ENCODE measurements at regions not wholly inside any gene's neighbourhood (a gene's known extent, or its start where the extent isn't known, plus 50 kb on each side); places are given as distances from the start of the nearest gene placed in this dataset.
"Not testable (repeated sequence)": the region's sequence is repeated elsewhere in the genome, so short reads cannot be mapped to it uniquely, and the experiment has no call there.

DNA sequence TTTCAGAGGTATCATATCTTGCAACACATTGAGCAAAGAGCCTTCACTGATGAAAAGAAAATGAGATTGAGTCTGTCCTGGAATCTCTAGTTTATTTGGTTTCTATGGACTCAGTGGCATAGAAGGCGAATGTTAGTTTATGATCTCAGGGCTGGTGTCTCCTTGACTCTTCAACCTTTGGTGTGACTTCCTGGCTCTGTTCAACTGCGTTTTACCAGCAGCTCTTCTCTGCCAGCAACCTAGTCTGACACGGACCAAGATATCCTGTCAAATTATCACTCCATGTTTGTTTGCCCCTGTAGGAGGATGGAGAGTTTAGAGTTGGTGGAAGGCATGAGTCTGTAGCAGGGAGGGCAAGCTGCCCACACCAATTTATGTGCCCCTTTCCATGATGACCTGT, 82.9 kb upstream of the TBC1D5 start:
- DNase-seq, result no peak

DNA sequence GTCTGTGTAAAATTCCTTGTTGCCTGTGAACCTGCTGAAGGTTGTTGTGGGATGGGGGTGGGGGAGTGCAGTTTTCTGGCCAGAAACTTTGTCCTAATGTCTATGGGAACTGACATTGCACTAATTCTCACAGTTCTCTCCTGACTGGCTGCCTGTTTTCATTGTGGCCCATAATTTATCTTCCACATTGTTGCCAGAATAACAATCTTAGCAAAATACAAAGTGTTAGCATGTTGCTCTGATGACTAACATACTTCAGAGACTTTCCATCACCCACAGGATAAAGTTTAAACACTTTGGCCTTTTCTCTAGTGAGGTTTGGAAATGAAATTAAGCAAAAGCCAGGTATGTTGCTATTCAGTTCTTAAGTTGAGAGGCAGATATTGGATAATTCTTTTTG, 81.4 kb upstream of the TBC1D5 start:
- no peak for DNase-seq

DNA sequence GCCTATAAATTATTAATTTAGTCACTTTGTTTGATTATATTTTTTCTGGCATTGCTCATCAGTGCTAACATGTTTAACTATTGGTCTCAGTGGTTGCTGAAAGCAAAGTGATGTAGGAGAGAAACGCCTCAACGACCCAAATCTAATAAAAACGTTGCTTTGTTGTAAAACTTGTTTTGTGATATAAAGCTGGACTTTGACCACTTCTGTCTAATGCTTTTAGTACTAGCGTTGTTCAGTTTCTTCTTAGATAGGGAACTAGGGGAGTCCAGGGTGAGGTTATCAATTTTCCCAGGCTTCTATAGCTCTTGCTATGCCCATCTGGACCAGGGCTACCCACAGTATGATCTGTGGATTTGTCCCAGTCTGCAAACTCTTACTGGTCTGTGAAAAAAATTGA, 80.6 kb upstream of the TBC1D5 start:
- DNase-seq, result no peak

DNA sequence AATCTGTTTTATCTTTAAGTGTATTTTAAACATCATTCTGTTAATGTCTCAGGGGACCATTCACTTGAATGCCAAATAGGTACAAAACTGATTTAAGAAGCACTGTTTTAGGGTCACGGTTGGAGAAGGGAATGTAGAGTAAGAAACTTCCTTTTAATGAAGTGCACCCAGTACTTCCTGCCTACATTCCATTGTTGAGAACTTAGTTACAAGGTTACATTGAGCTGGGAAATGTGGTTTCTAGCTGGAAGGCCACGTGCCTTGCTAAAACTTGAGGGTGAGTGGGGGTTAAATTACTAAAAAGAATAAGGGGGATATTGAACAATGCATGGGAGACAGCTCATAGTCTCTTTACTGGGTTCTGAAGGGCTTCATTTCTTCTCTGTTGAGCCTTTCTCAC, 78.3 kb upstream of the TBC1D5 start:
- no peak for DNase-seq

DNA sequence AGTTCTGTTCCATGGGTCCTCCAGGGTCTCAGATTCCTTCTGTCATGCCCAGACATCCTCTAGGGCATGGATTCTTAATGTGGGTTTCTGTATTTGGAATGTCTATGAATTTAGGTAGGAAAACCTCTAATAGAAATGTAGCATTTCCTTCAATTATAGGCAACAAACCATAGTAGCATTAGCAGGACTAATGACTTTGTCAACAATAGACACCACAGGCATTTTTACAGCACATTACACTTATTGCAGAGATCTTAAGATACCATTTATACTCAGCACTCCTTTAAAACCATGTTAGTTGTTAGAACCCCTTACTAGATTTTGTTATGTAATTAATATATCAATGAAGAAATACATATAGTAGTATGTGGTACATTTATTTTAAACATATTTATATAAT, 77.8 kb upstream of the TBC1D5 start:
- DNase-seq, result no peak

DNA sequence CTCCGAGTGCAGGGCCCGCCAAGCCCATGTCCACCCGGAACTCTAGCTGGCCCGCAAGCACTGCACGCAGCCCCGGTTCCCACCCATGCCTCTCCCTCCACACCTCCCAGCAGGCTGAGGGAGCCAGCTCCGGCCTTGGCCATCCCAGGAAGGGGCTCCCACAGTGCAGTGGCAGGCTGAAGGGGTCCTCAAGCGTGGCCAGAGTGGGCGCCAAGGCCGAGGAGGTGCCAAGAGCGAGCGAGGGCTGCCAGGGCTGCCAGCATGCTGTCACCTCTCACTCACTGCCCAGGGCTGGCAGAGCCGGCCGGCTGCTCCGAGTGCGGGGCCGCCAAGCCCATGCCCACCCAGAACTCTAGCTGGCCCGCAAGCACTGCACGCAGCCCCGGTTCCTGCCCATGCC, 75.5 kb upstream of the TBC1D5 start:
- not testable (repeated sequence) for DNase-seq

DNA sequence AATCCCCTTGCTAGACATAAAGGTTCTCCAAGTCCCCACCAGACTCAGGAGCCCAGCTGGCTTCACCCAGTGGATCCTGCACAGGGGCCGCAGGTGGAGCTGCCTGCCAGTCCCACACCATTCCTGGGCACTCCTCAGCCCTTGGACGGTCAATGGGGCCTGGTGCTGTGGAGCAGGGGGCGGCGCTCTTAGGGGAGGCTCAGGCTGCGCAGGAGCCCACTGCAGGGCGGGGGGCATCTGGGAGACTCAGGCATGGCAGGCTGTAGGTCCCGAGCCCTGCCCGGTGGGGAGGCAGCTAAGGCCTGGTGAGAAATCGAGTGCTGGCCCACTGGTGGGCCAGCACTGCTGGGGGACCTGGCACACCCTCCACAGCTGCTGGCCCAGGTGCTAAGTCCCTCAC, 75.1 kb upstream of the TBC1D5 start:
- no peak for DNase-seq

DNA sequence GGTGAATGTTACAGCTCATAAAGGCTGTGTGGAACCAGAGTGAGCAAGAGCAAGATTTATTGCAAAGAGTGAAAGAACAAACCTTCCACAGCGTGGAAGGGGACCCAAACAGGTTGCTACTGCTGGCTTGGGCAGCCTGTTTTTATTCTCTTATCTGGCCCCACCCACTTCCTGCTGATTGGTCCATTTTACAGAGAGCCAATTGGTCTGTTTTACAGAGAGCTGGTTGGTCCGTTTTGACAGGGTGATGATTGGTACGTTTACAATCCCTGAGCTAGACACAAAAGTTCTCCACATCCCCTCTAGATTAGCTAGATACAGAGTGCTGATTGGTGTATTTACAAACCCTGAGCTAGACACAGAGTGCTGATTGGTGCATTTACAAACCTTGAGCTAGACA, 74.4 kb upstream of the TBC1D5 start:
- not testable (repeated sequence) for DNase-seq

DNA sequence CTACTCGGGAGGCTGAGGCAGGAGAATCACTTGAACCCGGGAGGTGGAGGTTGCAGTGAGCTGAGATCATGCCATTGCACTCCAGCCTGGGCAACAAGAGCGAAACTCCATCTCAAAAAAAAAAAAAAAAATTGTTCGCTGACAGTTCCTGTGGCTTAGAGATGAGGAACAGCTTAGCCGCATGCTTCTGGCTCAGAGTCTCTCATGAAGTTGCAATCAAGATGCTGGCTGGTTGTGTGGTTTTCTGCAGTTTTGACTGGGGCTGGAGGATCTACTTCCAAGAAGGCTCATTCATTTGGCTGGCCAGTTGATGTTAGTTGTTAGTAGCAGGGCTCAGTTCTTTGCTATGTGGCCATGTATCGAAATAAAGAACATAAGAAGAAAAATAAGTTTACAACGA, 69.9 kb upstream of the TBC1D5 start:
- DNase-seq, result peak in 1 of 5 experiments; percentile 11

DNA sequence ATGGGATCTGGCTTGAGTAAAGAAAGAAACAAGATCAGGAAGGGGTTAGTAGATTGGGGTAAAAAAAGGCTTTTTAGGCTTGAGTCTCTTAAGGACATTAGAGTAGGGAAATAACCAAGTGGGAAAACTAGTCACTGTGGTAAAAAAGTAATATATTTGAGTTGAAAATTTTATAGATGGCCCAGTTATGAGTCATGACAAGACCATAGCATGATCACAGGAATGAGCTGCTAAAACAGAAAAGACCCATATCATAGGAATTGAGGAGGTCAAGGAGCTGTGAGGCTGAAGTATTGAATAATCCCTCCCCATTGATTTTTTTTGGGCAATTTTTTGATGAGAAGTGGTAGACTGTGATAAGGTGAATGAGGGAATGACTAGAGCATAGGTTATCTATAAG, 69.2 kb upstream of the TBC1D5 start:
- DNase-seq, result no peak

DNA sequence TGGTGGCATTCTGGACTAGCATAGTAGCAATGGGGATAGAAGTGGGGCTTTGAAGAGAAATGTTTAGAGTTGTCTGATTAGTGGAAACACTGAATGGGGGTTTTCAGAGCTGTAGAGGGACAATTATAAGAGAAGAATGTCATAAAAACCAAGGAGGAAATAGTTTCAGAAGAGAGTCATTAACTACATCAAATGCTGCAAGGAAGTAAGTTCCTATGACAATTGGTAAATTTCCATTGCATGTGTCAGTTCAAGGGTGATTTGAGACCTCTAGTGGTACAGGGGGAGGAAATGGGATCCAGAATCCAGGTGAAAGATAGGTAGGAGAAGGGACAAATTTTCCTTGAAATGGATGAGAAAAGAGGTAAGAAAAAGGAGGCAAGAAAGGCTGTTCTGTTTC, 68.3 kb upstream of the TBC1D5 start:
- no peak for DNase-seq

DNA sequence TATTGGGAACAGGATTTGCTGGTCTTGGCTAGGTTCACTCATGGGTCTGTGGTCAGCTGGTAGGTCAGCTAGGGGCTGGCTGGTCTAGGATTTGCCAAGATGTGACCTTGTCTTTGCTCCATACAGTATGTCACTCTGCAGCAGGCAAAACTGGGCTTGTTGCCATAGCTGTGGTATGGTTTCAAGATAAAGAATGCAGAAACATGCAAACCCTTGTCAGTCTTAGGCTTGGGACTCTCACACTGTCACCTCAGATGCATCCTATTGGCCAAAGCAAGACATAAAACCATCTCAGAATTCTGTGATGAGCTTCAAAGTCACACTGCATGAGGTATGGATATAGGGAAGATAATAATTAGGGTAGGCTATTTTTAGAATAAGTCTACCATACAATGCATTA, 66.6 kb upstream of the TBC1D5 start:
- peak in 1 of 5 experiments; percentile 9 for DNase-seq

DNA sequence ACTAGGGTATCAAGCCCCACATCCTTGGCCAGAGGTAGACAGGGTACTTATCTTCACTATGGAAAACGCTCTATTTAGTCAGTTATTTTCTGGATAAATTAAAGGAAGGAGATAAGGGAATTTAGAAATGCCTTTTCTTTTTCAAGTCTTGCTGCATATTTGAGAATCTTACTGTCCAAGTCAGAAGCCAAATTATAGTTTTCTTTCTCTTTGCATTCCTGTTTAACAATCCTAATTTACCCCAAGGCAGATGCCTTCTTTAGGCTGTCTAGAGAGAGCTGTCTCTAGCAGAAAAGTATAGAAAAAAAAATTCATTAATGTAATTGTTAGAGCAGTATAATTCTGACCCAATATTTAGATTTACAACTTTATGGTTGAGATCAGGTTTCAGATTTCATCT, 64.4 kb upstream of the TBC1D5 start:
- no peak for DNase-seq

DNA sequence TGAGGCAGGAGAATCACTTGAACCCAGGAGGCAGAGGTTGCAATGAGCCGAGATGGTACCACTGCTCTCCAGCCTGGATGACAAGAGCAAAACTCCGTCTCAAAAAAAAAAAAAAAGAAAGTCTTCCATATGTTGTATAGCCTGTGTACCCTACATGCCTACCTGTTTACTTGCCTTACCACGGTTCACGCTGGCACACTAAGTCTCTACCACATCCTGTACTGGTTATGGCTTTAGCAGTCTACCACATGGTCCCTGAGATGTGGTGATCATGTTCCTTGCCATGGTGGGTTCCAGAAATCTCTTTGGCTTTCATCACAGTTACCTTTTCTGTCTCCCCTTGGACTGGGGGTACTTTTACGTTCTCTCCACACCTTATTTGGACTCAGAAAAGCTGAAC, 63.8 kb upstream of the TBC1D5 start:
- peak in 2 of 5 experiments; percentile 34 to 74 for DNase-seq

DNA sequence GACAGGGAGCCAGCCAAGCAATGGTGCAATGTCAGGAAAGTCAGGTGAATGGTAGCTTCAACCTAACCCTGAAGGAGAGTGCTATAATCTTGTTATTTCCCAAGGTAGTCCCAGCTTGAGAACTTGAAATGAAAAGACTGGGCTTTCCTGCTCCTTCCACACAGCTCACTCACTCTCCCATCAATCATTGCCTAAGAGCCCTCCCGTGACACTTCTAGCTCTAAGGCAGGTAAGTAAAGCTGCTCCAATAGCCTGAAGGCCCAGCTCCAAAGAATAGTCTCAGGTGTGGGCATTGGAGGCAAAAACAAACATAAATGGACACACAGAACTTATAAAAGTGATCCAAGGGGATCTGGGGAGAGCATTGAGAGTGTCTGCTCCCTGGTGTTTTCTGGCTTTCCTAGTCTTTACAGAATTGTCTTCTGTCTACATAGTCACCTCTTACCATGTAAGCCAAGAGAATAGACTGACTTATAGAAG, 63.1 kb upstream of the TBC1D5 start:
- no peak for DNase-seq

DNA sequence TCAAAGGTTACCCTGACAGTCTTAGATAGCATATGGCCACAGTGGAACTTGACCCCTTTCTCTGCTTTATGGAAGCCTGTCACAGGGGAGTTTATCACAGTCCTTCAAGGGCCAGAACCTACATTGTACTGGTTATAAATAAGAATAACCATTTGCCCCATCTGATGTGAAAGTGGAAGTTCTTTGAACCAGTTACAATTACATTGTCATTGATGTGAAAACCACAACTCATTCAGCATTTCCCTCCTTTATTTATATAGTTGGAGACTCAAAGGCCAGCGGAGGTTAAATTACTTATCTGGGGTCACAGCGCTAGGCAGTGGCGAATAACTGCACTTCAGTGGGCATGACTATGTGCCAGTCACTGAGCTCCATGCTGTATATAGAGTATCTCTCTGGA, 60.5 kb upstream of the TBC1D5 start:
- DNase-seq, result no peak

DNA sequence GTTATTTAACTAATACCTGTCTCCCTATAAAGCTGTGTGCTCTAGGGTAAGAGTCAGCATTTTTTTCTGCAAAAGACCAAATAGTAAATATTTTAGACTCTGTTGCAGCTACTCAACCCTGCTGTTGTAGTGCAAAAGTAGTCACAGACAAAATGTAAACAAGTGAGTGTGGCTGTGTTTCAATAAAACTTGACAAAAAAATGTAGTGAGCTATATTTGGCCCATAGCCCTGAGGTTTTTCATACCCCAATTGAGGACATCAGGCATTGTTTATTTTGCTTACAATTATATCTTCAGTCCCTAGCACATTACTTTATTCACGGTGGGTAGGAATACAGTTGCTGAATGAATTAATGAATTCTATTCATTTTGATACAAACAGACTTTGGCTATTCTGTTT, 58.7 kb upstream of the TBC1D5 start:
- no peak for DNase-seq

DNA sequence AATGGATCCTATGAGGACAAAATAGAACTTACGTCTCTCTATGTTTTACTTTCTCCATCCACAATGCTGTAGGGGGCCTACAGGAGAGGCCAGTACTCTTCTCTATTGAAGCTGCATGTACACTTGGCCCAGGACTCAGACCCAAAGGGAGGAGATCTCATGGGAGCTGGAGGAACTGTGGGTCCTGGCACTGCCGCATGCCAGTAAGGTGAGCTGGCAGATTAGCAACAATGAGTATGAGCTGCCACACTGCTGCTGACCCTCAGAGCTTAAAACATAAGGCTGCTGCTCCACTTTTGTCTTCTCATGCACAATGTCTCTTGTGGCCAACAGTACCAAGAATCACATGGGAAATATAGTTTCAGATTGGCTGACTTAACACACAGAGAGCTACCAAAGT, 57.8 kb upstream of the TBC1D5 start:
- DNase-seq, result no peak

DNA sequence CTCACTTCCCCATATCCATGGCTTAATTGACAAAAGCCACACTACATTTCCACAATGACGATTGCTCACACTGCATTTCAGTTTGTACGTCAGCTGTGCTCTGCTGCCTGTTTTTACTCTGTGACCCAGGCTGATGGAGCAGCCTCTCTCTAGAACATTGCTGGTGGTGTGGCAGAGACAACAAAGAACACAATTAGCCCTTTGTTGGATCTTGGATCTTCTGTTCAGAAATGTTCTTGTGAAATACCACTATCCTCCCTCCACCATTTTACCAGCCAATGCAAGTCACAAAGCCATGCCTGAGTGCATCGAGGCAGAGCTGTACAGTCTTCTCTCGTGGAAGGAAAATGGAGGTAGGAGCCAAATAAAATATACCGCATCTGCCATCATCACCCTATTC, 56.9 kb upstream of the TBC1D5 start:
- DNase-seq, result no peak

DNA sequence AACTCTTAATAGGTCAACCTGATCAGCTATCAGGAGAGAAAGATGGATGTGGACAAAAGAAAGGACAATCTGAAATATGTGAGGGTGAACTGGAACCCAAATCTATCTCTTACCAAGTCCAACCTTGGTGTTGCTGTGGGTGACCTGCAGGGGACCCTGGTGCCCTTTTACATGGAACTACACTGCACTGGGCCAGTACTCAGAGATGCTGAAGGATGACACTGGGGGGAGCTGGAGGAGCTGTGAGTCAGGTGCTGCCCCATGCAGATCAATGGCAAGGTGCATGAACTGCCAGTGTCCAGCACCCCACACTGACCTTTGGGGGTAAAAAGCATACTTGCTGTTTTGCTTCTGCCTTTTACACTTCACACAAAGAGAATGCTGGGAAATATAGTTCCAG, 55.6 kb upstream of the TBC1D5 start:
- no peak for DNase-seq

DNA sequence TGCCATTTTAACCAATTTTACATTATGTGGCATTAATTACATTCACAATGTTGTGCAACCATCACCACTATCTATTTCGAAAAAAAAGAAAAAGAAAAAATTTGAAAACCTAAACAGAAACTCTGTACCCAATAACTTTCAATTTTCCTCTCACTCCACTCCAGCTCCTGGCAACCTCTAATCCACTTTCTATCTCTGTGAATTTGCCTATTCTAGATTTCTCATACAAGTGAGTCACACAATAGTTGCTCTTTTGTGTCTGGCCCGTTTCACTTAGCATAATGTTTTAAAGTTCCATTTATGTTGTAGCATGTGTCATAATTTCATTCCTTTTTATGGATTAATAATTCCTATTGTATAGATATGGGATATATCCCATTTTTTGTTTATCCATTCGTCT, 53.3 kb upstream of the TBC1D5 start:
- no peak for DNase-seq

DNA sequence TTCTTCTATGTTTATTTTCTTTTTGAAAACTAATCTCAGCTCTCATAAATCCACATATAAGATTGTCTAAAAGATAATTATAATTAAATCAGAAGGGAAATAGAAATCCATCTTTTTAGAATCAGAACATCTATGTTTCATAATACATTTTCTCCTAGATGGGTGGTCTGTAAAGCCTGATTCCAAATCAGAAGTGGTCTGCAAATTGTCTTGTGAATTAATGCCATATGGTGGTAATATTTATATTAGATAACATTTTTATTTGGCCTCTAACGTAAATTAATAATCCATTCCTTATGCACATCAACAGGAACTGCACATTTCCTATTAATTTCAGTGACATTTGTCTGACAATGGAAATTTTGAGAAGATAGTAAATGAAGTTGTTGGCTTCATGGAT, 52.8 kb upstream of the TBC1D5 start:
- DNase-seq, result no peak

DNA sequence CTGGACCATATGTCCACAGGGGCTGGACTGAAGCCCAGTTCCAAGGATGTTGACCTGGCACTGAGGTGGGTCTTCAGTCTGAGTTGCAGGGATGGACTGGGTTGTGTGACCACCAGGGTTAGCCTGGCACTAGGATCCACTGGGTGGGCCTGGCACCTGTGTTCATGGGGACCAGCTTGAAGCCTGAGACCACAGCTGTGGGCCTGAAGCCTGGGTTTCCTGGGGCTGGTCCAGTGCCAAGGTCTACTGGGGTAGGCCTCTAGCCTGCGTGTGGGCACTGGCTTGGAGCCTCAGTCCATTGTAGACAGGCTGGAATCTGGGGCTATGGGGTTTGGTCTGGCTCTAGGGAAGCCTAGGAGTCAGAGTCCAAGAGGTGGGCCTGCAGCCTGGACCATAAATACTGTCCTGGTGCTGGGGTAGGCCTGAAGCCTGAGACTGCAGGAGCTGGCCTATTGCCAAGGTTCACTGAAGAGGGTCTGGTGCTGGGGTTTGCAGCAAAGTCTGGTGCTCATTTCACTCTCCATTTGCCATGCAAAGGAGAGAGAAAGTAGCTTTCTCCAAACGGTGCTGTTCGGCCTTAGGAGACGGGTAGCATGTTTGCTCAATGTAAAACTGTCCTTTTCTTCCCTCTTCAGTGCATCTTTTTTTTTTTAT, 51.2 kb upstream of the TBC1D5 start:
- DNase-seq, result no peak
